BLaER1 treated with 17β-estradiol and CSF1 and Interleukin-3, amounts not matched to agents 10 nM and 100 nM (cell line): ENCODE measurements at regions not wholly inside any gene's neighbourhood (a gene's known extent, or its start where the extent isn't known, plus 50 kb on each side); places are given as distances from the start of the nearest gene placed in this dataset.
"Not testable (repeated sequence)": the region's sequence is repeated elsewhere in the genome, so short reads cannot be mapped to it uniquely, and the experiment has no call there.

Experiments
- H3K27ac ChIP-seq, 11 experiments: shearing (Covaris generic); formaldehyde crosslinking; 2 replicates each; pipeline ENCODE4 v1.8.1; 2022
- H3K27me3 ChIP-seq, 11 experiments: shearing (Covaris generic); formaldehyde crosslinking; 2 replicates each; pipeline ENCODE4 v1.8.1; 2022
- H3K36me3 ChIP-seq, 11 experiments: shearing (Covaris generic); formaldehyde crosslinking; 2 replicates each; pipeline ENCODE4 v1.8.1; 2022
- H3K4me1 ChIP-seq, 10 experiments: shearing (Covaris generic); formaldehyde crosslinking; 2 replicates each; pipeline ENCODE4 v1.8.1; 2022
- H3K4me2 ChIP-seq, 11 experiments: shearing (Covaris generic); formaldehyde crosslinking; 2 replicates each; pipeline ENCODE4 v1.8.1; 2022
- H3K4me3 ChIP-seq, 10 experiments: shearing (Covaris generic); formaldehyde crosslinking; 2 replicates each; pipeline ENCODE4 v1.8.1; 2022
- H3K9ac ChIP-seq, 11 experiments: shearing (Covaris generic); formaldehyde crosslinking; 2 replicates each; pipeline ENCODE4 v1.8.1; 2022
- H3K9me3 ChIP-seq, 11 experiments: shearing (Covaris generic); formaldehyde crosslinking; replicated peaks in 1 of 11; 2 replicates each; pipeline ENCODE4 v1.8.1; 2022
- H4K20me1 ChIP-seq, 11 experiments: shearing (Covaris generic); formaldehyde crosslinking; 2 replicates each; pipeline ENCODE4 v1.8.1; 2022
- Cebpa-rat ChIP-seq, 11 experiments: shearing (Covaris generic); IDR thresholded peaks; 2 replicates each; pipeline ENCODE4 v1.8.1; 2022

DNA sequence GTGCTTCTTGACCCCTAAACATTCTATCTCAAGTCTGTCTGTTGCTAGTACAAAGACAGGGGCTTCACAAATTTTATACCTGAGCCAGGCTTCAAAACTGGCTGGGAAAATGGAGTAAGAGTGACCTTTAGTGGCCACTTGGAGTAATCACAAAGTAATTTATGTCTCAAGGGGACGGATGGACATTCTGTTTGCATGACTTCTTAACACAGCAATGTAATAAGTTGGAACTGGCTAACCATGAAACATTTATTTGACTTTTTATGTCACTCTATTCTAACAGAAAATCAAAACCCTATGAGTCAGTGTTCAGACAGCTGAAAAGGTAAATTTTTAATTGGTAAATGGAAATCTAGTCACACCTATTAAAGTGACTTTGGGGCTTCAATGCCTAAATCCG lies 600.6 kb downstream of the ANKRD50 start:
- H3K9ac ChIP-seq = no peak overlapping the region
- TF ChIP-seq Cebpa-rat (IDR thresholded peaks at IDR 0.05) = no peak
- no peaks in the 10 kb centered on the region for H3K4me1 ChIP-seq
- H3K36me3 ChIP-seq = no peaks in the 10 kb centered on the region
- no peak overlapping the region for H3K4me3 ChIP-seq
- H3K4me2 ChIP-seq = no peak overlapping the region
- H4K20me1 ChIP-seq = no peaks in the 10 kb centered on the region
- no peaks in the 10 kb centered on the region for H3K9me3 ChIP-seq
- no peaks in the 10 kb centered on the region for H3K27me3 ChIP-seq
- H3K27ac ChIP-seq = no peak overlapping the region

DNA sequence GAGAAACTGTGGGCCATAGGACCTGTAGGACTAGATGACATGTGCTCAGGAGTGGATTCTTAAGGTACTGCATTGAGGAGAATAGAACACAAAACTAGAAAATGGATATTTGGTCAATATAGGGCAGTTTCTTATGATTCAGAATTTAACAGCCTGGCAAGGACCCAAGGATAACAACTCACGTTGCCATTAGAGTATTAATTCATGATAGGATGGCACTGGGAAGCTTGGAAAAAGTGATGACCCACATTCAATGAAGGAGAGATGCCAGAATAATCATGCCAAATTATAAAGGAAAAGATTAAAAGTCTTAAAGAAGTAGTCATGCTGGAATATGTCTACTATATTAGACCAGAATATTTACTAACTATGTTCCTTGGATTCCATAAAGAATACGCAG lies 594.5 kb downstream of the ANKRD50 start:
- H3K27ac ChIP-seq = no peak overlapping the region
- no peak for TF ChIP-seq Cebpa-rat (IDR thresholded peaks at IDR 0.05)
- no peaks in the 10 kb centered on the region for H3K36me3 ChIP-seq
- H3K9ac ChIP-seq = no peak overlapping the region
- H3K9me3 ChIP-seq = no peaks in the 10 kb centered on the region
- no peaks in the 10 kb centered on the region for H4K20me1 ChIP-seq
- H3K4me2 ChIP-seq = no peak overlapping the region
- H3K27me3 ChIP-seq = no peaks in the 10 kb centered on the region
- H3K4me1 ChIP-seq = no peaks in the 10 kb centered on the region
- no peak overlapping the region for H3K4me3 ChIP-seq

DNA sequence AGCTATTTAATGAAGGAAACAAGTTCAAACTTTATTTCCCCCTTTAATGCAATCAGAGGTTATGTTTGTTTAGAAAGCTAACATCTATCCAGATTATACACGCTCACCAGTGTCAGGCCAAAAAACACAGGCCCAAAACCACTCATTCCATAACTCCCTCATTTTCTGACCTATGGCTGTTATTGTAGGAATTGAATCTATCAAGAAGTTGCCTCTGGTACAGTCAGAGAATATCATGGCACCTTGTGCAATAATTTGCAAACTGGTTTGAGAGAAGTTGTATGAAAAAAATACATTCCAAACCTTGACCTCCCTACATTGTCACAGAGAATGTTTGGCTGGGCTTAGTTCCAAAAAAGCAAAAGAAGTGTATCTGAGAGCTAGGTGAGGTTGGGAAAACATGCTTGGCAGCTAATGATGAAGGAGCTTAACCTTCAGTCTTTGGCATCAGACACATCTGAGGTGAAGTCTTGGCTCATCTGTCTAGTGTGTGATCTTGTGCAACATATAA lies 591.0 kb downstream of the ANKRD50 start:
- TF ChIP-seq Cebpa-rat (IDR thresholded peaks at IDR 0.05) = no peak
- Histone ChIP-seq H3K4me1 (no peaks in the 10 kb centered on the region), H3K9me3 (no peaks in the 10 kb centered on the region), H3K27me3 (no peaks in the 10 kb centered on the region), H3K27ac (no peak overlapping the region), H3K36me3 (no peaks in the 10 kb centered on the region), H3K4me2 (no peak overlapping the region), H4K20me1 (no peaks in the 10 kb centered on the region), H3K4me3 (no peak overlapping the region), H3K9ac (no peak overlapping the region)

DNA sequence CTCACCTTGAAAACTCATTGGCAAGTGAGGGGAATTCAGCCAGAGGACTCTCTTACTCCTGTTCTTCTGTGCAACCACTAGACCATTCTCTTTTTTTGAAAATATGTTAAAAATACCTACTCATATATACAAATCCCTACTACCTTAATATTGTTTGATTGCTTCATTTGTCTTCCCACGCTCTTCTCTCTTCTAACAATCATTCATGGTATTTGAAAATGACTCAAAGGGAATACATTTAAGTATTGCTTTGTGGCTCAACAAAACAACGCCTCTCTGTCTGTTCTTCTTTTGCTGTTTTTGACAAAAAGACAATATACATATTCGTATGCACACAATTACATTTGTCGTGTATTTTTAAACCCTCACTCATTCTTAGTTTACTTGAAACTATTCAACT lies 589.4 kb downstream of the ANKRD50 start:
- TF ChIP-seq Cebpa-rat (IDR thresholded peaks at IDR 0.05) = no peak

DNA sequence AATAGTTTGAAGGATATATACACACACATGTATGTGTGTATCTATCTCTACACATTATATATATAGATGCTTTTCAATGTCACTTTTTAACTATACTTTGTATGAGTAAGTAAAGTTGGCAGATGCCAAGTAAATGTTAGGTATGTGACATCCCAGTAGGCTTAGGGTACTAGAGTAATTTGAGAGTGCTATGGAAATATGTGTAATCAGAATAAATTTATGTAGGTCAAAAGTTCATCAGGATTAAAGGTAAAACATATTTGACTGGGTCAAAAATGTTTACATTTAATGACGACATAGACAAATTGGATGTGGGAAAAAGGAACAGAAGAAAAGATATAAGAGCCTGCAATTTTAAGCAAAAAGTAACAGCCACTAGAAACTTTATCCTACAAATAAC lies 588.8 kb downstream of the ANKRD50 start:
- H3K4me1 ChIP-seq = no peaks in the 10 kb centered on the region
- H3K36me3 ChIP-seq = no peaks in the 10 kb centered on the region
- H3K27ac ChIP-seq = peak overlapping the region in 1 of 11 experiments; percentile 9; a peak in 1 of 22 replicates
- no peak overlapping the region for H3K4me3 ChIP-seq
- no peaks in the 10 kb centered on the region for H3K9me3 ChIP-seq
- H3K4me2 ChIP-seq = no peak overlapping the region
- no peak for TF ChIP-seq Cebpa-rat (IDR thresholded peaks at IDR 0.05)
- no peak overlapping the region for H3K9ac ChIP-seq
- H4K20me1 ChIP-seq = no peaks in the 10 kb centered on the region
- H3K27me3 ChIP-seq = no peaks in the 10 kb centered on the region

More for the DNA sequence above, 589.4 kb downstream of the ANKRD50 start:
- Histone ChIP-seq H3K27ac (no peak overlapping the region), H3K9ac (no peak overlapping the region), H3K4me2 (no peak overlapping the region), H3K27me3 (no peaks in the 10 kb centered on the region), H4K20me1 (no peaks in the 10 kb centered on the region), H3K4me1 (no peaks in the 10 kb centered on the region), H3K36me3 (no peaks in the 10 kb centered on the region), H3K9me3 (no peaks in the 10 kb centered on the region), H3K4me3 (no peak overlapping the region)

DNA sequence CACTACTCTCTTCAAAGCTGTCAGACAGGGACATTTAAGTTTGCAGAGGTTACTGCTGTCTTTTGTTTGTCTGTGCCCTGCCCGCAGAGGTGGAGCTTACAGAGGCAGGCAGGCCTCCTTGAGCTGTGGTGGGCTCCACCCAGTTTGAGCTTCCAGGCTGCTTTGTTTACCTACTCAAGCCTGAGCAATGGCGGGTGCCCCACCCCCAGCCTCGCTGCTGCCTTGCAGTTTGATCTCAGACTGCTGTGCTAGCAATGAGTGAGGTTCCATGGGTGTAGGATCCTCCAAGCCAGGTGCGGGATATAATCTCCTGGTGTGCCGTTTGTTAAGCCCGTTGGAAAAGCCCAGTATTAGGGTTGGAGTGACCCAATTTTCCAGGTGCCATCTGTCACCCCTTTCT lies 581.2 kb downstream of the ANKRD50 start:
- not testable (repeated sequence) for H4K20me1 ChIP-seq, H3K4me3 ChIP-seq, H3K4me2 ChIP-seq, H3K27me3 ChIP-seq, H3K27ac ChIP-seq, H3K4me1 ChIP-seq, H3K36me3 ChIP-seq, H3K9ac ChIP-seq
- H3K9me3 ChIP-seq = peaks cover 0 to 12% (median 6%) of the 10 kb centered on the region in 11 experiments; a peak in 8 of 22 replicates

DNA sequence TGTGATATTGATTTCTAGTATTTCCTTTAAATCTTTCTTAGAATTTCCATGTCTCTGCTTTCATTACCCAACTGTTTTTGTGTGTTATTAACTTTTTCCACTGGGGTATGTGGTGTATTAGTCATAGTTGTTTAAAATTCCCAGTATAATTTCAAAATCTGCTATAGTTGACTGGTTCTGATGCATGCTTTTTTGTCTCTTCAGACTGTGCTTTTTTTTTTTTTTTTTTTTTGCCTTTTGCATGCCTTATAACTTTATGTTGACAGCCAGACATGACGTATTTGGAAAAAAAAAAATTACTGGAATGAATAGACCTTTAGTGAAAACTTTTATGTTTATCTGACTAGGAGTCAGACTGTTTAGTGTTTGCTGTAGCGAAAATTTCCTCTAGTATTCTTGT lies 580.4 kb downstream of the ANKRD50 start:
- no peaks in the 10 kb centered on the region for H3K4me1 ChIP-seq
- TF ChIP-seq Cebpa-rat (IDR thresholded peaks at IDR 0.05) = no peak
- H3K9ac ChIP-seq = no peak overlapping the region
- H4K20me1 ChIP-seq = no peaks in the 10 kb centered on the region
- H3K27me3 ChIP-seq = no peaks in the 10 kb centered on the region
- no peak overlapping the region for H3K27ac ChIP-seq
- no peaks in the 10 kb centered on the region for H3K36me3 ChIP-seq
- no peak overlapping the region for H3K4me3 ChIP-seq
- H3K4me2 ChIP-seq = no peak overlapping the region
- H3K9me3 ChIP-seq = peaks cover 0 to 12% (median 6%) of the 10 kb centered on the region in 11 experiments; a peak in 8 of 22 replicates

DNA sequence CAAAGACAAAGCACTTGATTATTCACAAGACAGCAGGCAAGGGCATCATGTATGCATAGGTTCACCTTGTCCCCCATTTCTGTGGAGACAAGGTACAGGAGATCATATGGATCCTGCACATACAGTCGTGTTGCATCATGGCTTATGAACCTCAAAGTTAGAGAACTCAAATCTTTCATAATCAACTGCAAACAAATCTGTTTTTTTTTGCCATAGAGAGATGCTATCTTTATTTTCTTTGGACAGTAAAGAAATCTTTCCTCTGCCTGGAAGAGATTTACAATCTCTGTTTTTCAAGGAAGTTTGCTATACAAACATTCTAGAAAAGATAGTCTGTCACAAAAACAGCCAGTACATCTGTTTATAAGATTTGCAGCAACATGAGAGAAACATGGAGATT lies 578.8 kb downstream of the ANKRD50 start:
- no peaks in the 10 kb centered on the region for H4K20me1 ChIP-seq
- no peak overlapping the region for H3K4me3 ChIP-seq
- no peaks in the 10 kb centered on the region for H3K27me3 ChIP-seq
- peaks cover 0 to 12% (median 6%) of the 10 kb centered on the region in 11 experiments; a peak in 9 of 22 replicates for H3K9me3 ChIP-seq
- H3K9ac ChIP-seq = no peak overlapping the region
- H3K27ac ChIP-seq = no peak overlapping the region
- no peaks in the 10 kb centered on the region for H3K36me3 ChIP-seq
- H3K4me1 ChIP-seq = no peaks in the 10 kb centered on the region
- no peak overlapping the region for H3K4me2 ChIP-seq
- no peak for TF ChIP-seq Cebpa-rat (IDR thresholded peaks at IDR 0.05)

DNA sequence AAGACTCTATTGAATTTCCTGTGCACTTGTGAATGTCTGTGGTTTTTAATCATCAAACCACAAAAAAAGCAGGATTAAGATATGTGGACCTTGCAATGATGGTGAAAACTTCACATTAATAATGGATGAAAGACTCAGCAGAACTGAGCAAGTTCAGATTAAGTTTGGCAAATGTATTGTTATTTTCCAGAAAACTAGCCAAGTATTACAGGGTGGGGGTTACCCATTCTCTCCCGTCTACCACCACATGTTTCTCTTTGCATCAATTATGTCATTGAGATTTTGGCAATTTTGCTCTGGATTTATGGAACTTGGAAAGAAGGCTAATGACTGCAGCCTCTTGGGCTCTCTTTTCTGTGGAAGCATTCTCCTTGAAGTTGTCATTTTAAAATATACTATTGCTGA lies 577.1 kb downstream of the ANKRD50 start:
- TF ChIP-seq Cebpa-rat (IDR thresholded peaks at IDR 0.05) = no peak
- H4K20me1 ChIP-seq = no peaks in the 10 kb centered on the region
- H3K4me1 ChIP-seq = no peaks in the 10 kb centered on the region
- no peak overlapping the region for H3K9ac ChIP-seq
- no peak overlapping the region for H3K4me3 ChIP-seq
- no peaks in the 10 kb centered on the region for H3K36me3 ChIP-seq
- no peak overlapping the region for H3K4me2 ChIP-seq
- H3K27ac ChIP-seq = no peak overlapping the region
- no peaks in the 10 kb centered on the region for H3K27me3 ChIP-seq
- H3K9me3 ChIP-seq = peaks cover 0 to 12% (median 6%) of the 10 kb centered on the region in 11 experiments; a peak in 9 of 22 replicates

DNA sequence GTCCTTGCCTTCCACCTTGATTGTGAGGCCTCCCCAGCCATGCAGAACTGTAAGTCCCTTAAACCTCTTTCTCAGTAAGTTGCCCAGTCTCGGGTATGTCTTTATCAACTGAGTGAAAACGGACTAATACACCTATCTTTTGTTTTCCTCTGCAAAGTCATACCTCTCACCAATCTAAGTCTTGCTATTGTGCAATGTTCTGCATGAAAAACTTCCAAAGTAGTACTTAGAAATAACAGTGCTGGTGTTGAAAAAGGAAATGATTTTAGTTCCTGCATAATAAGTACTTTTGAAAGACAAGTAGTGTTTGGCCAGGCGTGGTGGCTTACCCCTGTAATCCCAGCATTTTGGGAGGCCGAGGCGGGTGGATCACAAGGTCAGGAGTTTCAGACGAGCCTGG lies 573.5 kb downstream of the ANKRD50 start:
- H3K36me3 ChIP-seq = no peaks in the 10 kb centered on the region
- TF ChIP-seq Cebpa-rat (IDR thresholded peaks at IDR 0.05) = peak in 1 of 11 experiments; percentile 20; a peak in 1 of 22 replicates

More for the DNA sequence above, 573.5 kb downstream of the ANKRD50 start:
- Histone ChIP-seq H3K4me1 (no peaks in the 10 kb centered on the region), H3K4me2 (no peak overlapping the region), H3K27ac (no peak overlapping the region), H3K27me3 (no peaks in the 10 kb centered on the region), H3K4me3 (no peak overlapping the region), H3K9me3 (no peaks in the 10 kb centered on the region; a peak in 1 of 22 replicates), H3K9ac (no peak overlapping the region), H4K20me1 (no peaks in the 10 kb centered on the region)
